ENCODE measurements at regions not wholly inside any gene's neighbourhood (a gene's known extent, or its start where the extent isn't known, plus 50 kb on each side); places are given as distances from the start of the nearest gene placed in this dataset.

DNA sequence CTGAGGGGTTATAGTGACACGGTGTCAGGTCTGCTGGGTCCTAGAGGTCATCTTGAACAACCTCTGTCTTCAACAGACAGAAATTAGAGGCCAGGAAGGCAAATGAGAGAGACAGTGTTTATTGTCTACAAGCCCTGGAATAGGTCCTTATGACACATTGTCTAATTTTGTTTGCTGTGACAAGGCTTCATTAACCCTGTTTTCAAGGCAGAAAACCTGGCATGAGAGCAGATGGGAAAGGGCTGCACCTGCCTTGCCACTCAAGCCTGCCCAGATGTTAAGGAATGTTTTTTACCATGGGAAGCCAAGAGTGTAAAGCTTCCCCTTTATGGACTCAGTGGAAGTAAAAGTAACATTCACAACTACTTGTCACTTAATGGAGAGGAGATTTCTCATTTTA lies 275.3 kb downstream of the KCNS3 start:
- Histone ChIP-seq H3K27ac (no peak overlapping the region), H3K36me3 (no peaks in the 10 kb centered on the region), H3K27me3 (no peaks in the 10 kb centered on the region), H3K4me1 (ENCODE audit: insufficient read depth) (no peaks in the 10 kb centered on the region), H3K4me3 (no peak overlapping the region), H3K9me3 (no peaks in the 10 kb centered on the region)
- WGBS, 3 donors, result 59 to 97% (median 78%) methylated on average over 1 of the region's 1 CpG
- TF ChIP-seq, protein P1, sequence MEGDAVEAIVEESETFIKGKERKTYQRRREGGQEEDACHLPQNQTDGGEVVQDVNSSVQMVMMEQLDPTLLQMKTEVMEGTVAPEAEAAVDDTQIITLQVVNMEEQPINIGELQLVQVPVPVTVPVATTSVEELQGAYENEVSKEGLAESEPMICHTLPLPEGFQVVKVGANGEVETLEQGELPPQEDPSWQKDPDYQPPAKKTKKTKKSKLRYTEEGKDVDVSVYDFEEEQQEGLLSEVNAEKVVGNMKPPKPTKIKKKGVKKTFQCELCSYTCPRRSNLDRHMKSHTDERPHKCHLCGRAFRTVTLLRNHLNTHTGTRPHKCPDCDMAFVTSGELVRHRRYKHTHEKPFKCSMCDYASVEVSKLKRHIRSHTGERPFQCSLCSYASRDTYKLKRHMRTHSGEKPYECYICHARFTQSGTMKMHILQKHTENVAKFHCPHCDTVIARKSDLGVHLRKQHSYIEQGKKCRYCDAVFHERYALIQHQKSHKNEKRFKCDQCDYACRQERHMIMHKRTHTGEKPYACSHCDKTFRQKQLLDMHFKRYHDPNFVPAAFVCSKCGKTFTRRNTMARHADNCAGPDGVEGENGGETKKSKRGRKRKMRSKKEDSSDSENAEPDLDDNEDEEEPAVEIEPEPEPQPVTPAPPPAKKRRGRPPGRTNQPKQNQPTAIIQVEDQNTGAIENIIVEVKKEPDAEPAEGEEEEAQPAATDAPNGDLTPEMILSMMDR (IDR thresholded peaks at IDR 0.05), result no peak
- no peak for TF ChIP-seq POLR2A (IDR thresholded peaks at IDR 0.05)
- TF ChIP-seq EP300 (IDR thresholded peaks at IDR 0.05), result no peak
- intact Hi-C loops (cut with DNase I), result loop anchor here in 1 of 4 donors (10.0 kb wide), 1 partner anchor 299 kb away; no protein-coding TSS in a partner anchor
- DNase-seq, result no peak

DNA sequence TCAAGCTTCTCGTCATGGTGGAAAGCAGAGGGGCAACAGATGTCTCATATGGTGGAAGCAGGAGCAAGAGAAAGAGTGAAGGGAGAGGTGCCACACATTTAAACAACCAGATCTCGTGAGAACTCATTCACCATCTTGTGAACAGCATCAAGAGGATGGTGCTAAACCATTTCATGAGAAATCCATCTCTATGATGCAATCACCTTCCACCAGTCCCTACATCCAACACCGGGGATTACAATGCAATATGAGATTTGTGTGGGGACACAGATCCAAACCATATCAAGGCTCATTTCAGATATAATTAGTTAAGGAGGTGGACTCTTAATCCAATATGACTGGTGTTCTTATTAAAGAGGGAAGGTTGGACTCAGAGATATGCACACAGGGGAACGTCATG lies 272.8 kb downstream of the KCNS3 start:
- WGBS, 3 donors, result 82 to 90% (median 86%) methylated on average over 4 of the region's 4 CpGs
- no peaks in the 10 kb centered on the region for H3K9me3 ChIP-seq
- no peak overlapping the region for H3K27ac ChIP-seq
- intact Hi-C loops (cut with DNase I), result loop anchor here in 1 of 4 donors (10.0 kb wide), 1 partner anchor 296 kb away; no protein-coding TSS in a partner anchor
- no peak overlapping the region for H3K4me3 ChIP-seq
- H3K4me1 ChIP-seq (ENCODE audit: insufficient read depth), result no peaks in the 10 kb centered on the region
- H3K27me3 ChIP-seq, result no peaks in the 10 kb centered on the region
- DNase-seq, result no peak
- TF ChIP-seq, protein P1 (IDR thresholded peaks at IDR 0.05), result no peak
- TF ChIP-seq POLR2A (IDR thresholded peaks at IDR 0.05), result no peak
- no peak for TF ChIP-seq EP300 (IDR thresholded peaks at IDR 0.05)
- H3K36me3 ChIP-seq, result no peaks in the 10 kb centered on the region

DNA sequence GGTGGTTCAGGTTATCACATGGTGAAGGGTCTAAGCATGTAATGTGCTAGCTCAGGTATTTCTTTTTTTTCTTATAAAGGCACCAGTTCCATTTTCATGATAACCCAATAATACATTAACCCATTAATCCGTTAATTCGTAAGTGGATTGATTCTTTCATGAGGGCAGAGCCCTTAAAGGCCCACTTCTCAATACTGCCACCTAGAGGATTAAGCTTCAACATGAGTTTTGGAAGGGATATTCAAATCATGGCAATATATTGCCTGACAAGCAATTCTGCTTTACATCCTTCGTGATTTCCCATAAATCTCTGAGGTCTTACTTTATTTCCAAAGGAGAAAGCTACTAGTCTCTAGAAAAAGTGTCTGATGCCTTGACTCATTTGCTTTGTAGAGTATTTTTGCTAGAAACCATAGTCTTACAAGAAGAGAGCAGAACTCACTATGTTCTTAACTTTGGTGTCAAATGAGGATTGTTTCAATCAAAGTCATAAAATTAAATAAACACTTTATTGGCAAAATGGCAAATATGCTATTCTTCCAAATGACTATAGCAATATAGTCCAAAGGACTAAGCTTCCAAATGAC lies 271.3 kb downstream of the KCNS3 start:
- TF ChIP-seq EP300 (IDR thresholded peaks at IDR 0.05) (no peak), POLR2A (IDR thresholded peaks at IDR 0.05) (no peak)
- TF ChIP-seq, protein P1 (IDR thresholded peaks at IDR 0.05), result no peak
- Histone ChIP-seq H3K4me3 (no peak overlapping the region), H3K27me3 (no peaks in the 10 kb centered on the region), H3K36me3 (no peaks in the 10 kb centered on the region), H3K27ac (no peak overlapping the region), H3K9me3 (no peaks in the 10 kb centered on the region), H3K4me1 (ENCODE audit: insufficient read depth) (no peaks in the 10 kb centered on the region)
- 23 to 26% (median 24%) methylated on average over 3 of the region's 3 CpGs for WGBS, 3 donors
- intact Hi-C loops (cut with DNase I), result loop anchor here in 1 of 4 donors (10.0 kb wide), 1 partner anchor 295 kb away; no protein-coding TSS in a partner anchor
- DNase-seq, result no peak

DNA sequence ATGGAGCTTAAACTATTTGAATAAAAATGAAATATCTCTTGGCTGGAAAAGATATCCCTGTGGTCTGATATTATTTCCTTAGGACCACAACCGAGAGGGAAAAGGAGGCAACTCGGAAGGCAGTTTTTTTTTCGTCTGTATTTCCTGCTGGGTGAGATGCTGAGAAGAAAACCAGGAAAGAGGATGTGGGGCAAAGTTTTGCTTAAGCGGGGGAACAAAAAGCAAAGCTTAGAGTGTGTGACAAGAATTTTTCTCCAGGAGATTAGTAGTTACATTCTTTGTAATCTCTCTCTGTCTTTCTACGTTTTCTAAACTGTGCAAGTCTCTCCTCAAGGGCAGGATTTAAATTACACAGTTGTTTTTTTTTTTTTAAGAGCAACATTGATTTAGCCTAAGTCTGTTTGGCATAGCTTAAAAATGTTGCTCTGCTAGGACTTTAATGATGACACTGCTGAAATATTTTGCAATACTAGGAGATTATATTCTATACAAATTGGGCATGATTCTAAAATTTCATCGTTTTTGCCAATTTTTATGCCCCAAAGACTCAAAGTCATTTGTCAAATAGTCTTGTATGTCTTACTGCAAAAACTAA lies 258.5 kb downstream of the KCNS3 start:
- H3K4me1 ChIP-seq (ENCODE audit: insufficient read depth), result no peaks in the 10 kb centered on the region
- 3 to 9% (median 4%) methylated on average over 6 of the region's 6 CpGs for WGBS, 3 donors
- no peak overlapping the region for H3K27ac ChIP-seq
- no peaks in the 10 kb centered on the region for H3K36me3 ChIP-seq
- intact Hi-C loops (cut with DNase I), result no loop called here
- no peak for DNase-seq
- TF ChIP-seq POLR2A (IDR thresholded peaks at IDR 0.05) (no peak), EP300 (IDR thresholded peaks at IDR 0.05) (no peak)
- TF ChIP-seq, protein P1 (IDR thresholded peaks at IDR 0.05), result no peak
- H3K9me3 ChIP-seq, result no peaks in the 10 kb centered on the region
- no peaks in the 10 kb centered on the region for H3K27me3 ChIP-seq
- H3K4me3 ChIP-seq, result no peak overlapping the region

Measured in ovary (tissue), 7 donors.